HepG2 (cell line): ENCODE measurements at regions not wholly inside any gene's neighbourhood (a gene's known extent, or its start where the extent isn't known, plus 50 kb on each side); places are given as distances from the start of the nearest gene placed in this dataset.

Experiments used
- EP300 ChIP-seq, 3 experiments: sonication (generic) in 1 of 3; formaldehyde crosslinking in 1 of 3; IDR thresholded peaks; 2 replicates each; pipeline versions ENCODE4 v1.5.1 to v1.6.1; 2011 to 2020; ENCODE audit warnings: low read depth in 2 of 3, low read length in 2 of 3, borderline replicate concordance in 1 of 3, improper control_type of control experiment in 1 of 3, mild to moderate bottlenecking in 1 of 3, missing genetic modification reagents in 1 of 3, moderate library complexity in 1 of 3
- HDAC1 ChIP-seq: sonication (generic); formaldehyde crosslinking; IDR thresholded peaks from 2 replicates; pipeline ENCODE4 v1.5.1; 2020; ENCODE audit warnings: mild to moderate bottlenecking, missing genetic modification reagents
- HNF4A ChIP-seq: sonication (generic); formaldehyde crosslinking; IDR thresholded peaks from 2 replicates; pipeline ENCODE4 v1.4.0; 2020; ENCODE audit warnings: missing genetic modification reagents
- MXD4 ChIP-seq: IDR thresholded peaks from 2 replicates; pipeline ENCODE4 v1.6.1; 2016; ENCODE audit warnings: mild to moderate bottlenecking, missing biosample characterization, missing genetic modification reagents
- SP2 ChIP-seq: sonication (generic); formaldehyde crosslinking; IDR thresholded peaks from 2 replicates; pipeline ENCODE4 v1.5.1; 2020; ENCODE audit warnings: mild to moderate bottlenecking, missing genetic modification reagents
- TF ChIP-seq, protein P1 (sequence below): sonication (generic); formaldehyde crosslinking; conservative IDR thresholded peaks from 2 replicates; pipeline ENCODE4 v1.4.0; 2020; ENCODE audit warnings: missing genetic modification reagents

DNA sequence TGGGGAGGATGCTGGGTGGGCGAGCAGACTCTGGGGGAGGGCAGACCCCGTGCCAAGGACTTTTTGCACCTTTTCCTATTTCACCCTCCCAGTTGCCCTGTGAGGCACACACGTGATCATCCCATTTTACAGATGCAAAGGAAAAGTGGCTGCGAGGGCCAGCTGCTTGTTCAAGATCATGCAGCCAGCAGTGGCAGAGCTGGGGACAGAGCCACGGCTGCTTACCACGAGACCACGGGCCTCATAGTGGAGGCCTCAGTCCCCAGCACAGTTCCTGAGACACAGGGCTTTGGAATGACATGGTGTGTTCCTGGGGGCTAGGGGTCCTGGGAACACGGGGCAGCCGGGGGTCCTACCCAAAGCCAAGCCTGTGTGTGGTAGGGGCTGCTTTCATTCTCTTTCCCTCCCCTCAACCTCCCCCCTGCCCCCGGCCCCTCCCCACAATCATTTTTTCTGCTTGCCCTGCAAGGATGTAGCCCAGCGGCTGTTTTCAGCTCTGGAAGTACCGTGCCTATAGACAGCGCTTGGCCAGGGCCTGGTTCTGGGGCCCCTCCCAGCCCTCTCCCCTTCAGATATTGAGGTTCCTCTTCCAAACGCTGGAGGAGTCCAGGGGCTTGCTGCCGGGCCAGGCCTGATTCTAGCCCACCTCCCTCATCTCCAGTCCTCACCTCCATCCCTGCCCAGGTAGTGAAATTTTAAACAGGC lies 58.5 kb upstream of the IER5L start:
- TF ChIP-seq EP300 (IDR thresholded peaks at IDR 0.05; ENCODE audit: low read depth in 2 of 2, low read length in 2 of 2) (no peak), EP300 (CRISPR knock-in tag; IDR thresholded peaks at IDR 0.05; ENCODE audit: borderline replicate concordance) (no peak), HNF4A (CRISPR knock-in tag) (no peak), HDAC1 (CRISPR knock-in tag) (no peak), SP2 (CRISPR knock-in tag) (no peak), MXD4 (no peak)
- TF ChIP-seq, protein P1, sequence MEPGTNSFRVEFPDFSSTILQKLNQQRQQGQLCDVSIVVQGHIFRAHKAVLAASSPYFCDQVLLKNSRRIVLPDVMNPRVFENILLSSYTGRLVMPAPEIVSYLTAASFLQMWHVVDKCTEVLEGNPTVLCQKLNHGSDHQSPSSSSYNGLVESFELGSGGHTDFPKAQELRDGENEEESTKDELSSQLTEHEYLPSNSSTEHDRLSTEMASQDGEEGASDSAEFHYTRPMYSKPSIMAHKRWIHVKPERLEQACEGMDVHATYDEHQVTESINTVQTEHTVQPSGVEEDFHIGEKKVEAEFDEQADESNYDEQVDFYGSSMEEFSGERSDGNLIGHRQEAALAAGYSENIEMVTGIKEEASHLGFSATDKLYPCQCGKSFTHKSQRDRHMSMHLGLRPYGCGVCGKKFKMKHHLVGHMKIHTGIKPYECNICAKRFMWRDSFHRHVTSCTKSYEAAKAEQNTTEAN (CRISPR knock-in tag) = no peak
